Colonic mucosa (tissue), 4 donors: ENCODE measurements at regions not wholly inside any gene's neighbourhood (a gene's known extent, or its start where the extent isn't known, plus 50 kb on each side); places are given as distances from the start of the nearest gene placed in this dataset.

Experiments used
- DNase-seq: peaks from one replicate; pipeline ENCODE4 v3.0.0-alpha.2; 2020
- H3K27ac ChIP-seq: fragments of 200-600 bp; one replicate; pipeline ENCODE4 v1.8.0; 2021
- H3K27me3 ChIP-seq: fragments of 200-600 bp; one replicate; pipeline ENCODE4 v1.8.0; 2021
- H3K36me3 ChIP-seq: fragments of 200-600 bp; one replicate; pipeline ENCODE4 v1.8.0; 2021
- H3K4me1 ChIP-seq: fragments of 200-600 bp; one replicate; pipeline ENCODE4 v1.8.0; 2021; ENCODE audit warnings: mild to moderate bottlenecking
- H3K4me3 ChIP-seq: fragments of 200-600 bp; one replicate; pipeline ENCODE4 v1.8.0; 2021
- H3K9ac ChIP-seq, 2 donors: one replicate each; pipeline ENCODE4 v1.7.0; 2013; ENCODE audit warnings: control low read depth in 2 of 2, low read depth in 2 of 2, low read length in 2 of 2
- H3K9me3 ChIP-seq: fragments of 200-600 bp; one replicate; pipeline ENCODE4 v1.8.0; 2021
- intact Hi-C: fragments of 100-400 bp; cut with DNase I; formaldehyde crosslinking; loops from one replicate; pipeline ENCODE4 v1.14.1; 2022
- TF ChIP-seq, protein P1 (sequence below): fragments of 200-600 bp; IDR thresholded peaks from one replicate; pipeline ENCODE4 v1.8.0; 2022; ENCODE audit warnings: antibody characterized with exemption, mild to moderate bottlenecking
- donor health status: healthy.
- donor health status: DM: no; HTN: no; CAD: no.
- donor health status: DM: no; HTN: no; CAD: no.

DNA sequence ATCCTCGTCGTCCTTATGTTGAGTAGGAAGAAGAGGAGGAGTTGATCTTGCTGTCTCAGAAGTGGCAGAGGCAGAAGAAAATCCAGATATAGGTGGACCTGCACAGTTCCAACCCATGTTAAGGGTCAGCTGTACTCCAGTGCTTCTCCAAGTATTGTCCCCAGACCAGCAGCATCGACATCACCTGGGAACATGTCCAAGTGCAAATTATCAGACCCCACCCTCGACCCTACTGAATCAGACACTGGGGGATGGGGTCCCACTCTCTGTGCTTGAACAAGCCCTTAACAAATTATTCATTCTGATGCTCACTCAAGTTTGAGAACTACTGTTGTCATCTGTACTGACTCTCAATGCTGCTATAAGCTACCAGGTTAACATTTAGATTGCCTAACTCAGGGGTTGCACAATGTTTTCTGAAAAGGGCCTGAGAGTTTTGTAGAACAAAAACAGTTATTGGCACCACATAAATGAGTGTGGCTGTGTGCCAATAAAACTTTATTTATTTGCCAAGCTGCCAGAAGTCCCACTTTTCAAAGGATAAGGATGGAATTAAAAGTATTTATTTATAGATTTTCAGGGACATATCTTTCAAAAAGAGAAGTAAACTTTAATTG lies 226.7 kb upstream of the IPO5 start:
- Histone ChIP-seq H3K4me3 (no peak overlapping the region), H3K27me3 (no peaks in the 10 kb centered on the region), H3K4me1 (no peaks in the 10 kb centered on the region), H3K36me3 (no peaks in the 10 kb centered on the region), H3K27ac (no peak overlapping the region), H3K9ac (no peak overlapping the region), H3K9me3 (no peaks in the 10 kb centered on the region)
- intact Hi-C loops = no loop called here
- DNase-seq = no peak
- TF ChIP-seq, protein P1, sequence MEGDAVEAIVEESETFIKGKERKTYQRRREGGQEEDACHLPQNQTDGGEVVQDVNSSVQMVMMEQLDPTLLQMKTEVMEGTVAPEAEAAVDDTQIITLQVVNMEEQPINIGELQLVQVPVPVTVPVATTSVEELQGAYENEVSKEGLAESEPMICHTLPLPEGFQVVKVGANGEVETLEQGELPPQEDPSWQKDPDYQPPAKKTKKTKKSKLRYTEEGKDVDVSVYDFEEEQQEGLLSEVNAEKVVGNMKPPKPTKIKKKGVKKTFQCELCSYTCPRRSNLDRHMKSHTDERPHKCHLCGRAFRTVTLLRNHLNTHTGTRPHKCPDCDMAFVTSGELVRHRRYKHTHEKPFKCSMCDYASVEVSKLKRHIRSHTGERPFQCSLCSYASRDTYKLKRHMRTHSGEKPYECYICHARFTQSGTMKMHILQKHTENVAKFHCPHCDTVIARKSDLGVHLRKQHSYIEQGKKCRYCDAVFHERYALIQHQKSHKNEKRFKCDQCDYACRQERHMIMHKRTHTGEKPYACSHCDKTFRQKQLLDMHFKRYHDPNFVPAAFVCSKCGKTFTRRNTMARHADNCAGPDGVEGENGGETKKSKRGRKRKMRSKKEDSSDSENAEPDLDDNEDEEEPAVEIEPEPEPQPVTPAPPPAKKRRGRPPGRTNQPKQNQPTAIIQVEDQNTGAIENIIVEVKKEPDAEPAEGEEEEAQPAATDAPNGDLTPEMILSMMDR = no peak

DNA sequence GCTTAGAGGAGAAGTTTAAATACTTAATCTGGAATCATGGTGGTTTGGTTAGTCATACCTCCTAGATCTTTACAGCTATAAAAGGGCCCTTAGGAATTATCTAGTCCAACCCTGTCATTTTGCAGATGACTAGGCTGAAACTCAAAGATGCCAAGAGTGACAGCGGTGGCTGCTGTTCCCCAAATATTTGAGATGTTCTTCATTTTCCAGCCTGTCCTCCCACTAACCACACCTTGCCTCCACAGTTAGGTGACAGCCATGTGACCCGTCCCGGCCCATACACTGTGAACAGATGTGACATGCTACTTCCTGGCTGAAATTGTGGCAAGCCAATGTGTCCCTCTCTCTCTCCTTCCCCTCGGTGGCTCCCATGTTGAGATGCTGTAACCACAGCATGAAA lies 225.5 kb upstream of the IPO5 start:
- Histone ChIP-seq H3K27me3 (no peaks in the 10 kb centered on the region), H3K9me3 (no peaks in the 10 kb centered on the region), H3K36me3 (no peaks in the 10 kb centered on the region), H3K4me3 (no peak overlapping the region), H3K4me1 (no peaks in the 10 kb centered on the region), H3K27ac (no peak overlapping the region), H3K9ac (no peak overlapping the region)
- TF ChIP-seq, protein P1 = no peak
- no peak for DNase-seq
- intact Hi-C loops = no loop called here

DNA sequence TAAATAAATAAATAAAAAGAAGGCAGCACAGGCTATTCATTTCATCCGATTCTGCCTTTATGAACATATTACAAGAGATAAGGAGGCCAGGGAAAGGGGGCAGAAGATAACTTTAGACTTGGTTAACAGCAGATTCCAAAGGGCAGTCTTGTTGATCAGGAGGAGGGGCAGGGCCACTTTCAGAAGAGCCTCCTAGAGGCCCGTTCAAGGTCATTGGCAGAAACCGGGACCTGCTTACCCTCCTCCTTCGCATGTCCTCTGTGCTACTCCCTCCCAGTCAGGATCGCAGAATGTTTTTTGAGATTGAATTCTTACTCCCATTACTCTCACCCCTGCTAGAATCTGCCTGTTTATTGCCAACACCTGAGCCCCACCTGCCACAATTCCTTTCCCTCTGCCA lies 217.0 kb upstream of the IPO5 start:
- TF ChIP-seq, protein P1 = no peak
- Histone ChIP-seq H3K9me3 (no peaks in the 10 kb centered on the region), H3K4me1 (no peaks in the 10 kb centered on the region), H3K27ac (no peak overlapping the region), H3K9ac (no peak overlapping the region), H3K36me3 (no peaks in the 10 kb centered on the region), H3K4me3 (no peak overlapping the region), H3K27me3 (no peaks in the 10 kb centered on the region)
- intact Hi-C loops = no loop called here
- no peak for DNase-seq

DNA sequence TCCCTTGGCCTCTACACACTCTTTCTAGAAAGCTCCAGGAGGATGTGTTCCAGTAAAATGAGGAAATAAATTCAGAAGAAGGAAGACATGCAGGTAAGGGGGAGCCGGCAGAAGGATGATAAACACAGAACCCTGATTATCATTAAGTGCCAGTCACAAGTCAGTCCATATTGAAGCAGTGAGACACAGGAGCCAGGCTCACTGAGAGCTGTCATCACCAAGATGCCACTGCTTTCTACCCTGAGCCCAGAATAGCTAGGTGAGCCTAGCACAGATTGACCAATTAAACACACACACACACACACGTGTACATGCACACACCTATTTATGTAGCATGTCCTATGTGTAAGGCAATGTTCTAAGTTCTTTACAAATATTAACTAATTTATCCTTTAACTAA lies 211.4 kb upstream of the IPO5 start:
- intact Hi-C loops = no loop called here
- Histone ChIP-seq H3K27ac (no peak overlapping the region), H3K9ac (no peak overlapping the region), H3K27me3 (no peaks in the 10 kb centered on the region), H3K36me3 (no peaks in the 10 kb centered on the region), H3K9me3 (no peaks in the 10 kb centered on the region), H3K4me3 (no peak overlapping the region), H3K4me1 (no peaks in the 10 kb centered on the region)
- DNase-seq = no peak
- TF ChIP-seq, protein P1 = no peak

DNA sequence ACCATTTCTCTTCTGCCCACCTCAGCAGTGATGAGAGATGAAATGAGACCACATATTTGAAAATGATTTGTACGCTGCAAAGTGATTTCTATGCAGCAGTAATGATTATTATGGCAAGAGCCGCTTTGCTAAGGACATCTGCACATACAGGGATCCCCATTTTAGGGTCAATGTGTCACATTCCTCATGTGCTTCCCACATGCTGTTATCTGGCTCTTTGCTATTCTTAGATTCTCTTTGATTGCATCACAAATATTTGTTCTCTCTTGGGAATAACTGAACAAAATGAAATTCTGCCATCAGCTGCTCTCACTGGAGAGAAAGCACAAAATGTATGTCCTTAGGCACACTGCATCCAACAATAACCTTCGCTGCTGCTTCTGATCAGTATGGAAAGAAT lies 209.5 kb upstream of the IPO5 start:
- no peaks in the 10 kb centered on the region for H3K27me3 ChIP-seq
- H3K27ac ChIP-seq = no peak overlapping the region
- no peak overlapping the region for H3K4me3 ChIP-seq
- TF ChIP-seq, protein P1 = no peak
- H3K9ac ChIP-seq = no peak overlapping the region
- no peak for DNase-seq
- intact Hi-C loops = no loop called here
- no peaks in the 10 kb centered on the region for H3K4me1 ChIP-seq
- H3K9me3 ChIP-seq = no peaks in the 10 kb centered on the region
- no peaks in the 10 kb centered on the region for H3K36me3 ChIP-seq
